HepG2 (cell line): ENCODE measurements at regions not wholly inside any gene's neighbourhood (a gene's known extent, or its start where the extent isn't known, plus 50 kb on each side); places are given as distances from the start of the nearest gene placed in this dataset.

Experiments
- ATAC-seq: fragments of 200-7000 bp; cut with Tn5 transposase; 3 replicates; pipeline ENCODE4 v1.9.1; 2020; ENCODE audit warnings: mild to moderate bottlenecking, moderate library complexity
- BruUV-seq: library from RNA; stranded (reverse); fragments of 400-500 nt; replicated peaks from 2 replicates; lab custom pipeline; 2021; lab: Mats Ljungman, UMichigan
- CTCF ChIA-PET: fragments of 300-600 bp; formaldehyde crosslinking; extraction: SDS; loops from one replicate; lab custom pipeline; 2021; ENCODE audit warnings: low total read pairs, inconsistent platforms, low intra/inter-chr PET ratio; lab: Yijun Ruan, JAX
- POLR2A ChIA-PET: fragments of 350-600 bp; sonication (Branson Sonifier 250); formaldehyde crosslinking; loops from one replicate; lab custom pipeline; 2020; ENCODE audit warnings: antibody characterized with exemption, inconsistent platforms; lab: Yijun Ruan, JAX
- DNase-seq: peaks from one replicate; pipeline ENCODE4 v3.0.0-alpha.2; 2015; ENCODE audit warnings: low spot score
- FAIRE-seq: peaks from 3 replicates; lab custom pipeline; 2011; peaks lifted over from hg19 to GRCh38; lab: Jason Lieb, UNC
- H2AFZ ChIP-seq: one replicate; pipeline ENCODE4 v1.6.1; 2011; ENCODE audit warnings: low read length, inconsistent platforms
- H3K27ac ChIP-seq: fragments of 300-600 bp; 3 replicates; pipeline ENCODE4 v1.8.0; 2011; ENCODE audit warnings: mixed run types, mild to moderate bottlenecking, mixed read lengths, low read length, inconsistent platforms; ENCODE audit not compliant: insufficient read depth; ENCODE audit errors: extremely low read length
- H3K27me3 ChIP-seq, 2 experiments: fragments of 200-600 bp in 1 of 2; 2 replicates in 1 of 2; 3 replicates in 1 of 2; pipeline versions ENCODE4 v1.6.0 to v1.8.0; 2011; ENCODE audit warnings: low read length in 2 of 2, mild to moderate bottlenecking in 2 of 2, moderate library complexity in 2 of 2, inconsistent platforms in 1 of 2; ENCODE audit not compliant: insufficient read depth in 2 of 2, control insufficient read depth in 1 of 2
- H3K36me3 ChIP-seq, 2 experiments: fragments of 200-600 bp in 1 of 2; replicated peaks in 1 of 2; 2 replicates in 1 of 2; 3 replicates in 1 of 2; pipeline versions ENCODE4 v1.5.1 to v1.8.0; 2011; ENCODE audit warnings: low read length in 2 of 2, inconsistent platforms in 1 of 2; ENCODE audit not compliant: insufficient read depth in 2 of 2, control insufficient read depth in 1 of 2
- H3K4me1 ChIP-seq: 2 replicates; pipeline ENCODE4 v1.5.1; 2012; ENCODE audit warnings: low read length, inconsistent platforms; ENCODE audit not compliant: insufficient read depth
- H3K4me2 ChIP-seq: 2 replicates; pipeline ENCODE4 v1.6.0; 2011; ENCODE audit warnings: low read depth, low read length, inconsistent platforms
- H3K4me3 ChIP-seq, 3 experiments: fragments of 200-600 bp in 1 of 3; sonication (generic), shearing (Covaris generic) in 1 of 3; replicated peaks in 1 of 3; 2 replicates each; pipeline ENCODE4 v1.5.1; 2011 to 2016; ENCODE audit warnings: low read length in 3 of 3, inconsistent platforms in 2 of 3, low read depth in 2 of 3, mild to moderate bottlenecking in 2 of 3, control low read depth in 1 of 3, mixed read lengths in 1 of 3; ENCODE audit not compliant: insufficient read depth in 1 of 3
- H3K79me2 ChIP-seq: one replicate; pipeline ENCODE4 v1.6.1; 2011; ENCODE audit warnings: low read length, inconsistent platforms; ENCODE audit not compliant: insufficient read depth
- H3K9ac ChIP-seq: 2 replicates; pipeline ENCODE4 v1.6.0; 2011; ENCODE audit warnings: mild to moderate bottlenecking, low read depth, low read length, inconsistent platforms; ENCODE audit not compliant: insufficient read depth
- H3K9me3 ChIP-seq: 2 replicates; pipeline ENCODE4 v1.5.1; 2012; ENCODE audit warnings: mild to moderate bottlenecking, low read length
- H4K20me1 ChIP-seq: 2 replicates; pipeline ENCODE4 v1.6.0; 2011; ENCODE audit warnings: inconsistent platforms, mild to moderate bottlenecking, low read length, moderate library complexity; ENCODE audit not compliant: insufficient read depth
- ATF7-NPFF ChIP-seq: sonication (generic); formaldehyde crosslinking; IDR thresholded peaks from 2 replicates; pipeline ENCODE4 v1.8.1; 2023; ENCODE audit warnings: mild to moderate bottlenecking, low read depth, missing genetic modification reagents, moderate library complexity
- MATR3 ChIP-seq: sonication (generic); formaldehyde crosslinking; IDR thresholded peaks from 2 replicates; pipeline ENCODE4 v1.4.0; 2020; ENCODE audit warnings: missing genetic modification reagents
- SIX1 ChIP-seq: sonication (generic); formaldehyde crosslinking; IDR thresholded peaks from 2 replicates; pipeline ENCODE4 v1.4.0; 2020; ENCODE audit warnings: missing genetic modification reagents, borderline replicate concordance
- WGBS: methylation state at CpG from one replicate; pipeline ENCODE4 v1.1.6; 2017; ENCODE audit warnings: low lambda C conversion rate; 5-methylcytosine and 5-hydroxymethylcytosine counted together
- in situ Hi-C: cut with HindIII; loops from 2 replicates; pipeline ENCODE4 v1.10.0; 2017; ENCODE audit warnings: low pct_unique_long_range_greater_than_20kb; ENCODE audit not compliant: extremely low pct_ligation_motif_present
- intact Hi-C: fragments of 100-400 bp; cut with micrococcal nuclease; formaldehyde crosslinking; loops from one replicate; pipeline ENCODE4 v1.10.0; 2022; ENCODE audit not compliant: unreplicated experiment
- TF ChIP-seq, protein P1 (sequence below): sonication (generic); formaldehyde crosslinking; conservative IDR thresholded peaks from 2 replicates; pipeline ENCODE4 v1.4.0; 2020; ENCODE audit warnings: missing genetic modification reagents
- TF ChIP-seq, protein P2 (sequence below): IDR thresholded peaks from 2 replicates; pipeline ENCODE4 v1.6.1; 2016; ENCODE audit warnings: mild to moderate bottlenecking, missing biosample characterization, missing genetic modification reagents
- TF ChIP-seq, protein P3 (sequence below): sonication (generic); formaldehyde crosslinking; IDR thresholded peaks from 2 replicates; pipeline ENCODE4 v1.5.0; 2020; ENCODE audit warnings: mild to moderate bottlenecking, missing genetic modification reagents, moderate library complexity

DNA sequence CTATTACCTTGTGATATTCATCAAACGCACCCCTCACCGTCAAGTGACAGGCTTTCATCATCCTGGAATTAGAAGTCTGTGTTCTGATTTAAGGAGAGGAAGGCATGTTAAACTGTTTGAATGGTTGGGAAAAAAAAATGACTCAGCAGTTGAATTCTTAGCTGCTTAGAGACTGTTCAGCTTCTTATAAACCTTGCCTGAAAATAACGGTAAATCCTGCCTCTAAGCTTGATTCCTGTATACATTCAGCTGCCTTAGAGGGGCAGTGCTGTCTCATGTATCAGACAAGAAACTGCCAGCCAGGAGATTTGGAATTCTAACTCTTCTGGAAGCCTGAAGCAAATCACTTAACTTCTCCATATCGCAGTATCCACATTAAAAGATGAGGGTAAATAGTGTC lies 437.4 kb downstream of the JRKL start:
- intact Hi-C loops, result no loop called here
- TF ChIP-seq SIX1 (CRISPR knock-in tag) (no peak), MATR3 (CRISPR knock-in tag) (no peak), ATF7-NPFF (CRISPR knock-in tag) (no peak)
- TF ChIP-seq, protein P1, sequence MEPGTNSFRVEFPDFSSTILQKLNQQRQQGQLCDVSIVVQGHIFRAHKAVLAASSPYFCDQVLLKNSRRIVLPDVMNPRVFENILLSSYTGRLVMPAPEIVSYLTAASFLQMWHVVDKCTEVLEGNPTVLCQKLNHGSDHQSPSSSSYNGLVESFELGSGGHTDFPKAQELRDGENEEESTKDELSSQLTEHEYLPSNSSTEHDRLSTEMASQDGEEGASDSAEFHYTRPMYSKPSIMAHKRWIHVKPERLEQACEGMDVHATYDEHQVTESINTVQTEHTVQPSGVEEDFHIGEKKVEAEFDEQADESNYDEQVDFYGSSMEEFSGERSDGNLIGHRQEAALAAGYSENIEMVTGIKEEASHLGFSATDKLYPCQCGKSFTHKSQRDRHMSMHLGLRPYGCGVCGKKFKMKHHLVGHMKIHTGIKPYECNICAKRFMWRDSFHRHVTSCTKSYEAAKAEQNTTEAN (CRISPR knock-in tag), result no peak
- TF ChIP-seq, protein P2, sequence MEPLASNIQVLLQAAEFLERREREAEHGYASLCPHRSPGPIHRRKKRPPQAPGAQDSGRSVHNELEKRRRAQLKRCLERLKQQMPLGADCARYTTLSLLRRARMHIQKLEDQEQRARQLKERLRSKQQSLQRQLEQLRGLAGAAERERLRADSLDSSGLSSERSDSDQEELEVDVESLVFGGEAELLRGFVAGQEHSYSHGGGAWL (CRISPR knock-in tag), result no peak
- TF ChIP-seq, protein P3, sequence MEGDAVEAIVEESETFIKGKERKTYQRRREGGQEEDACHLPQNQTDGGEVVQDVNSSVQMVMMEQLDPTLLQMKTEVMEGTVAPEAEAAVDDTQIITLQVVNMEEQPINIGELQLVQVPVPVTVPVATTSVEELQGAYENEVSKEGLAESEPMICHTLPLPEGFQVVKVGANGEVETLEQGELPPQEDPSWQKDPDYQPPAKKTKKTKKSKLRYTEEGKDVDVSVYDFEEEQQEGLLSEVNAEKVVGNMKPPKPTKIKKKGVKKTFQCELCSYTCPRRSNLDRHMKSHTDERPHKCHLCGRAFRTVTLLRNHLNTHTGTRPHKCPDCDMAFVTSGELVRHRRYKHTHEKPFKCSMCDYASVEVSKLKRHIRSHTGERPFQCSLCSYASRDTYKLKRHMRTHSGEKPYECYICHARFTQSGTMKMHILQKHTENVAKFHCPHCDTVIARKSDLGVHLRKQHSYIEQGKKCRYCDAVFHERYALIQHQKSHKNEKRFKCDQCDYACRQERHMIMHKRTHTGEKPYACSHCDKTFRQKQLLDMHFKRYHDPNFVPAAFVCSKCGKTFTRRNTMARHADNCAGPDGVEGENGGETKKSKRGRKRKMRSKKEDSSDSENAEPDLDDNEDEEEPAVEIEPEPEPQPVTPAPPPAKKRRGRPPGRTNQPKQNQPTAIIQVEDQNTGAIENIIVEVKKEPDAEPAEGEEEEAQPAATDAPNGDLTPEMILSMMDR, result 0 out of 2 replicates have a peak, but pooled peaks have one; percentile 14
- H3K79me2 ChIP-seq, result no peaks in the 10 kb centered on the region
- H4K20me1 ChIP-seq, result no peaks in the 10 kb centered on the region
- in situ Hi-C loops, result no loop called here
- POLR2A ChIA-PET, result no interaction called here
- ATAC-seq (no peak), FAIRE-seq (no peak), DNase-seq (no peak)
- 26% methylated on average over 4 of the region's 4 CpGs for WGBS
- H3K4me2 ChIP-seq, result no peak overlapping the region
- H3K27ac ChIP-seq, result no peak overlapping the region
- no peaks in the 10 kb centered on the region for H3K36me3 ChIP-seq
- CTCF ChIA-PET, result no interaction called here
- no peaks in the 10 kb centered on the region for H3K27me3 ChIP-seq
- H3K4me1 ChIP-seq, result no peaks in the 10 kb centered on the region
- no TSS peak for BruUV-seq
- H2AFZ ChIP-seq, result no peak overlapping the region
- H3K4me3 ChIP-seq, result no peak overlapping the region
- H3K9ac ChIP-seq, result no peak overlapping the region
- no peaks in the 10 kb centered on the region for H3K9me3 ChIP-seq
